GM19463 (cell line): ENCODE measurements at regions not wholly inside any gene's neighbourhood (a gene's known extent, or its start where the extent isn't known, plus 50 kb on each side); places are given as distances from the start of the nearest gene placed in this dataset.

Experiments
- ATAC-seq: cut with Tn5 transposase; IDR thresholded peaks from one replicate; pipeline ENCODE4 v1.9.1; 2021; ENCODE audit warnings: mild to moderate bottlenecking, moderate library complexity; ENCODE audit not compliant: unreplicated experiment

GRCh38 chr9:78595200-78595945 lies 298.4 kb downstream of the PSAT1 start:
- ATAC-seq, result no peak

DNA sequence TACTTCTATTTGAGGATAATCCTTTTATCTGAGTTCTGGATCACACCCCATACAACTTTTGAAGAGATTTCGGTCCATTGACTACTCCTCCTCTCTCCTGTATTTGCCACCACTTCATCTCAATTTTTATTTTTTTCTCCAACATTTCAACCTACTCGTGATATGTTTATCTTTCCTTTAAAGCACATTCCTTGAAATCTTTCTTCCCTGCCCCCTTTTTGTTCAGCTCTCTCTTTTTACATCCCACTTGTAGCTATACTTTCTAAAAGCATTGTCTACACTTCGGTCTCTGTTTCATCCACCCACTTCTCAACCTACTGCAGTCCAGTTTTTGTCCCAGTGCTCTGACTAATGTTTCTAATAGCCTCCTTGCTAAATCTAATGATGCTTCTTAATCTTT lies 299.4 kb downstream of the PSAT1 start:
- no peak for ATAC-seq

DNA sequence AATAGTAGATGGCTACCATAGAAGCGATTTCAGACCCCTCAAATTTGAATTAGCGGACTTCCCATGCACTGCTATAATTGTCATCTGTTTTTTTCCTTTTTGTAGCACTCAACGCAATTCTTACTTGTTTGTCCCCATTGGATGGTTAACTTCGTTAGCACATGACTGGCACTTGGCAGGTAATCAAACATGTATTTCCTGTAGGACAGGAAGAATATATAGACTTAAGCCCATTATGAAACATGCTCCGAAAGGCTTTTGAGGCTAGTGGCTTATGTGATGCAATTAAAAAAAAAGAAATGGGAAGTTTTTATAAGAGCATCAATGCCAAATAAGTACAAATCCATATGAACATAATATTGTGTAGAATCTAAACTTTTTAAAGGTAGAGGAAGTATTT lies 301.2 kb downstream of the PSAT1 start:
- no peak for ATAC-seq

GRCh38 chr9:78599926-78600325 lies 303.0 kb downstream of the PSAT1 start:
- no peak for ATAC-seq

- ATAC-seq, result peak; percentile 82
Observed at GRCh38 chr9:78601957-78602565, 305.1 kb downstream of the PSAT1 start.

- no peak for ATAC-seq
Observed at GRCh38 chr9:78605041-78606000, 308.4 kb downstream of the PSAT1 start.

GRCh38 chr9:78606001-78606379 lies 309.1 kb downstream of the PSAT1 start:
- ATAC-seq, result no peak

DNA sequence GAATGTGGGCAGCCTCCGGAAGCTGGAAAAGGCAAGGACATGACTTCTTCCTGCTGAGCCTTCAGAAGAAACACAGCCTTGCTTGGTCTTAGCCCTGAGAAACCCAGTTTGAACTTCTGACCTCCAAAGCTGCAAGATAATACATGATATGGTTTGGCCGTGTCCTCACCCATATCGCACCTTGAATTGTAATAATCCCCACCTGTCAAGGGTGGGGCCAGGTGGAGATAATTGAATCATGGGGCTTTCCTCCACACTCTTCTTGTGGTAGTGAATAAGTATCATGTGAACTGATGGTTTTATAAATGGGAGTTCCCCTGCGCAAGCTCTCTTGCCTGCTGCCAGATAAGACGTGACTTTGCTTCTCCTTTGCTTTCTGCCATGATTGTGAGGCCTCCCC lies 310.9 kb downstream of the PSAT1 start:
- ATAC-seq, result no peak

- ATAC-seq, result no peak
Observed at GRCh38 chr9:78609450-78609849, 312.5 kb downstream of the PSAT1 start.

DNA sequence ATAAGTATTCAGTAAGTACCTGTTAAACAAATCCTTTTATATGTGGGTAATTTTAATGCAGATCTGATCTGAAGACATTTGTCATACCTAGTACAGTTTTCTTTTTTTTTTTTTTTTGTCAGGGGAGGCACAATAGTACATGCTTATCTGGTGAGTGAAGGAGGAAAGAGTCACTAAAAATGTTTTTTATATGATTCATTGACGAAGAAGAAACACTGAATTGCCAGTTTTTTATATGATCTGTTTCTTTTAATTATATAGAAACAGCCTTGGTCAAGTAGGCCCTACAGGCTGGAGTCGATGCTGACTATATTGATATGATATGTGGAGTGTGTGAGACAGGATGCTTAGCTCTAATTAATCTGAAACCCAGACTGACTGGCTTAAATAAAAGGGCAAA lies 315.2 kb downstream of the PSAT1 start:
- ATAC-seq, result no peak

DNA sequence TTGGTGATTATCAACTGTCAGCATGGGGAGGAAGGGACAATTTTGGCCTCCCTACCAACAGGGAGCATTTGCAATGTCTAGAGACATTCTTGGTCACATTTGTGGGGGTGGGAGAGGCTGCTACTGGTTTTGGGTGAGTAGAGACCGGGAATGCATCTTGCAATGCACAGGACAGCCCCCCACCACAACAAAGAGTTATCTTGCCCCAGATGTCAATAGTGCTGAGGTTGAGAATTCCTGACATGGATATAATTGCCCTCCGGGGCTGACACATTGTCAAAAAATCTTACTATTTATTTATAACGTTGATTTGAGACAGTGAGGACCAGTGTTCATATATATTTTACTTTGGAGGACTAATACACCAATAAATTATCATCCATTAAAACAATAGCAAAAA lies 316.1 kb downstream of the PSAT1 start:
- no peak for ATAC-seq

DNA sequence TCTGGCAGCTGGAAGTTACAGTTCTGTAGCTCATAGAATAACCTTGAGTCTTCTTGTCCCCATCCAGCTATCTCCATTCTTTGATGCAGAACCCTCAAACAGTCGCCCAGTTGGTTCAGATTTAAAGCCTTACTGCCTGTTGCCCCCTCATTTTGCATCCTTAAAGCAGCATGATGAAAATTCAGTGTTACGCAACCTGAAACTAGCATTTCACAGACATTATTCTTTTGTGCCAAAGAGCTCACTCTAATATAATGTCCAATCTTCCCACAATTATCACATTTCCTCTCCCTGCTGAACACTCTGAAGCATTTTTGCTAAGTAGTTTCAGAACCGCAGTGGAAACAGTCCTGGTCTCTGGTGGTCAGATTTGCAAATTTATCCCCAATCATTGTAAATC lies 318.0 kb downstream of the PSAT1 start:
- no peak for ATAC-seq

GRCh38 chr9:78615372-78615771 lies 318.4 kb downstream of the PSAT1 start:
- no peak for ATAC-seq

DNA sequence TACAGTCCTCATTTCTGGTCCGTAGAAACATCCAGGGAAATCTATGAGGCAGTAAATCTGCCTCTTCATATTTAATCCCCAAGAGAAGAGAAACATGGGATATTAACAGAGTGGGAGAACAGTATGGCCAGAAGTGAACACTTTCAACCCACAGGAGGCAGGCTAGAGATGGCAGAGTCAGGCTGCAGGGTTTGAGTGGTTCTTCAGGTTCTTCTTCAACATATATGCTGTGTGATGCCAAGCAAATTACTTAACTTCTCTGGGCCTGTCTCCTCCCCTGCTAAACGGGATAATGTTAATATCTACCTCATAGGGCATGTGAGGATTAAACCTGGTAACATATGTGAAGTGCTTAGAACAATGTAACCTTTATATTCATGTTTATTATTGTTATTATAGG lies 321.8 kb downstream of the PSAT1 start:
- ATAC-seq, result no peak

DNA sequence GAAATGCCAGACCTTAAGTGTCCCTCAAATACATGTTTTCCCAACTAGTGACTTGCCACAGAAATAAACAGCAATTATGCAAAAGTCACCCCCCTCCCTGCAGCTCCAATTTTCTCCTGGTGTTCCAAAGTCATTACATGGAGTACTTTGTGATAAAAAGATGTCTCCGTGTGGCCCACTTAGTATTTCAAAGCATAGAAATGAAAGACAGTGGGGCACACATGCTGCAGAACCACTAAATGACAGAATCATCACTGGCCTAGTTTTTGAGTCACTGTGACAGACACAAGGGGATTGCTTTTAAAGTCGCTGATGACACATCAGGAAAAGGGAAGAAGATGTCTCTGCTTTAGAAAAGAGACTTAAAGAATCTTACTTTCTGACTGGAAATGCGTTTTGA lies 323.4 kb downstream of the PSAT1 start:
- ATAC-seq, result no peak

DNA sequence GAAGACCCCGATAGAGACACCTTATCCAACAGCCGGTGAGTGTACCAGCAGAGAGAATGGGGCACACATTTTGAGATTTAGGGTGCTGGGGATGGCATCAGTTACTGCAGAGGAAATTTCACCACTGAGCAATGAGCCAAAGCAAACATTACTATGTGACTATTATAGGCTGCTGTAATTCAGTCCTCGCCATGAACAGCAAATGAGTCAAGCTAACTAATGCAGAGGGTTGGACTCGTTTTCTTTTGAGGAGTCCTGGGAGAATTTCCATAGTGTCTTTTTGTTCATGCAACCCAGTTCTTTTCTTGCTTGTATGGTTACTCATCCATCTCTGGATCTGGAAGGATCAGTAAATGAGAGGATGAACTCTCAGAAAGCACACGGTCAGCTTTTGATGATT lies 323.8 kb downstream of the PSAT1 start:
- ATAC-seq, result no peak

- ATAC-seq, result no peak
Observed at GRCh38 chr9:78622126-78622525, 325.2 kb downstream of the PSAT1 start.

GRCh38 chr9:78626971-78627370 lies 330.0 kb downstream of the PSAT1 start:
- no peak for ATAC-seq

- no peak for ATAC-seq
Observed at GRCh38 chr9:78630966-78631365, 334.0 kb downstream of the PSAT1 start.

- no peak for ATAC-seq
Observed at GRCh38 chr9:78640728-78641127, 343.8 kb downstream of the PSAT1 start.

DNA sequence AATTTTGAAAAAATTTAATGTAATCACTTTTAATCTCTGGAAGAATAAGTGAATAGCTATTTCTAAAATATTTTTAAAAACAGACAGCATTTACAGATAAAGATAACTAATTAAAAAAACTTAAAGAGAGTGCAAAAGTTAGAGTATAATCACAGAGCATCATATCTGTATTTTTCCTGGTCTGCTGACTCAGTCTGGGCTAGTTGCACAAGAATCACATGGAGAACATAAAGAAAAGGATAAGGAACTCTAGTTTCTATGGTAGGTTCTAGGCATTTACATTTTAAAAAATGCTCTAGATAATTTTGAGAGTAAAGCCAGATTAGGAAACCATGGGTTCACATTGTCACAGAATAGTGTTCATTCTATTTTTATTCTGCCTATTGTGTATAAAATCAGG lies 347.4 kb downstream of the PSAT1 start:
- ATAC-seq, result no peak

DNA sequence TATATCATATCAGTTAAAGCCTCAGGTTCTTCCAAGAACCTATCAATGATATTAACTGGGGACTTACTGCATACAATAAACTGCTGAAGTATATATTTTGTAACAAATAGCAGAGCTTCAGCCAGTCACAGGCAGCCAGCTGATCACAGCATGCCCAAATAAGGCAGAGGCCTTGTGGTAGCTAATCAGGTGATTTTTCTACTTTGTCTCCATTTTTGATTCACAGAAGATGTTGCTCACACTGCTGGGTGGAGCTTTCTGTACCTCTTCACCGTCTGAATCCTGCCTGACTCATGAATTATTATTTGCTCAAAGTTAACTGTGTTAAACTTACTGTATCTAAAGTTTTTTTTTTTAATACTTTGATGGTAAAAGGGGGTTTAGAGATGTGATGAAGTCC lies 357.4 kb downstream of the PSAT1 start:
- no peak for ATAC-seq
